Gastrocnemius medialis (tissue), 4 donors: ENCODE measurements at regions not wholly inside any gene's neighbourhood (a gene's known extent, or its start where the extent isn't known, plus 50 kb on each side); places are given as distances from the start of the nearest gene placed in this dataset.

Source experiments
- POLR2A ChIP-seq, 2 donors: fragments of 450-650 bp; IDR thresholded peaks; one replicate each; pipeline ENCODE4 v1.6.1; 2017; ENCODE audit warnings: antibody characterized with exemption in 2 of 2, mild to moderate bottlenecking in 2 of 2, moderate library complexity in 2 of 2
- TF ChIP-seq, protein P1 (sequence below), 5 experiments: fragments of 450-650 bp in 3 of 5; fragments of 200-600 bp in 2 of 5; sonication (generic) in 2 of 5; IDR thresholded peaks in 4 of 5; conservative IDR thresholded peaks in 1 of 5; 1 replicate in 4 of 5; 2 replicates in 1 of 5; pipeline ENCODE4 v1.5.1; 2016 to 2019; ENCODE audit warnings: antibody characterized with exemption in 5 of 5, mild to moderate bottlenecking in 3 of 5, moderate library complexity in 3 of 5

DNA sequence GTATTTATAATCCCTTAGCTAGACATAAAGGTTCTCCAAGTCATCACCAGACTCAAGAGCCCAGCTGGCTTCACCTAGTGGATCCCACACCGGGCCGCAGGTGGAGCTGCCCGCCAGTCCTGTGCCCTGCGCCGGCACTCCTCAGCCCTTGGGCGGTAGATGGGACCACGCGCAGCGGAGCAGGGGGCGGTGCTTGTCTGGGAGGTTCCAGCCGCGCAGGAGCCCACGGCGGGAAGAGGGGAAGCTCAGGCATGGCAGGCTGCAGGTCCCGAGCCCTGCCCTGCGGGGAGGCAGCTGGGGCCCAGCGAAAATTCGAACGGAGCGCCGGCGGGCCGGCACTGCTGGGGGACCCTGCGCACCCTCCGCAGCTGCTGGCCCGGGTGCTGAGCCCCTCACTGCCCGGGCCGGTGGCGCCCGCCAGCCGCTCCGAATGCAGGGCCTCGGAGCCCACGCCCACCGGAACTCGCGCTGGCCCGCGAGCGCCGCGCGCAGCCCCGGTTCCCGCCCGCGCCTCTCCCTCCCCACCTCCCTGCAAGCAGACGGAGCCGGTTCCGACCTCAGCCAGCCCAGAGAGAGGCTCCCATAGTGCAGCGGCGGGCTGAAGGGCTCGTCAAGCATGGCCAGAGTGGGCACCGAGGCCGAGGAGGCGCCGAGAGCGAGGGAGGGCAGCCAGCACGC lies 675.6 kb downstream of the REEP3 start:
- TF ChIP-seq, protein P1, sequence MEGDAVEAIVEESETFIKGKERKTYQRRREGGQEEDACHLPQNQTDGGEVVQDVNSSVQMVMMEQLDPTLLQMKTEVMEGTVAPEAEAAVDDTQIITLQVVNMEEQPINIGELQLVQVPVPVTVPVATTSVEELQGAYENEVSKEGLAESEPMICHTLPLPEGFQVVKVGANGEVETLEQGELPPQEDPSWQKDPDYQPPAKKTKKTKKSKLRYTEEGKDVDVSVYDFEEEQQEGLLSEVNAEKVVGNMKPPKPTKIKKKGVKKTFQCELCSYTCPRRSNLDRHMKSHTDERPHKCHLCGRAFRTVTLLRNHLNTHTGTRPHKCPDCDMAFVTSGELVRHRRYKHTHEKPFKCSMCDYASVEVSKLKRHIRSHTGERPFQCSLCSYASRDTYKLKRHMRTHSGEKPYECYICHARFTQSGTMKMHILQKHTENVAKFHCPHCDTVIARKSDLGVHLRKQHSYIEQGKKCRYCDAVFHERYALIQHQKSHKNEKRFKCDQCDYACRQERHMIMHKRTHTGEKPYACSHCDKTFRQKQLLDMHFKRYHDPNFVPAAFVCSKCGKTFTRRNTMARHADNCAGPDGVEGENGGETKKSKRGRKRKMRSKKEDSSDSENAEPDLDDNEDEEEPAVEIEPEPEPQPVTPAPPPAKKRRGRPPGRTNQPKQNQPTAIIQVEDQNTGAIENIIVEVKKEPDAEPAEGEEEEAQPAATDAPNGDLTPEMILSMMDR (IDR thresholded peaks at IDR 0.05 in 4 of 5, conservative IDR thresholded peaks at IDR 0.05 in 1 of 5), result no peak
- TF ChIP-seq POLR2A (IDR thresholded peaks at IDR 0.05), result no peak
